Esophagus muscularis mucosa (tissue), 4 donors: ENCODE measurements at regions not wholly inside any gene's neighbourhood (a gene's known extent, or its start where the extent isn't known, plus 50 kb on each side); places are given as distances from the start of the nearest gene placed in this dataset.
A peak's percentile ranks its signal among the peaks of the same experiment; 100 is the strongest.
"Not testable (repeated sequence)": the region's sequence is repeated elsewhere in the genome, so short reads cannot be mapped to it uniquely, and the experiment has no call there.

Experiments used
- DNase-seq: peaks from one replicate; pipeline ENCODE4 v3.0.0-alpha.2; 2017; ENCODE audit errors: extremely low spot score
- H3K27ac ChIP-seq, 4 donors: fragments of 200-600 bp; sonication (generic); replicated peaks in 1 of 4; 1 replicate in 3 of 4; 2 replicates in 1 of 4; pipeline ENCODE4 v1.5.1; 2016 to 2019; ENCODE audit warnings: mild to moderate bottlenecking in 1 of 4
- H3K27me3 ChIP-seq, 4 donors: fragments of 200-600 bp; sonication (generic); one replicate each; pipeline versions ENCODE4 v1.5.1 to v1.6.0; 2016 to 2019
- H3K36me3 ChIP-seq, 4 donors: fragments of 200-600 bp; sonication (generic); one replicate each; pipeline ENCODE4 v1.5.1; 2016 to 2019
- H3K4me1 ChIP-seq, 4 donors: fragments of 200-600 bp; sonication (generic); one replicate each; pipeline ENCODE4 v1.5.1; 2016 to 2019
- H3K4me3 ChIP-seq, 4 donors: fragments of 200-600 bp; sonication (generic); 1 replicate in 2 of 4; 2 replicates in 2 of 4; pipeline ENCODE4 v1.5.1; 2016 to 2019; ENCODE audit warnings: mild to moderate bottlenecking in 4 of 4, moderate library complexity in 1 of 4
- H3K9me3 ChIP-seq, 4 donors: fragments of 200-600 bp; sonication (generic); 1 replicate in 3 of 4; 2 replicates in 1 of 4; pipeline ENCODE4 v1.5.1; 2016 to 2019
- CTCF ChIP-seq, 3 experiments: fragments of 200-600 bp in 2 of 3; fragments of 450-650 bp in 1 of 3; sonication (generic) in 2 of 3; IDR thresholded peaks; one replicate each; pipeline ENCODE4 v1.5.1; 2017 to 2019; ENCODE audit warnings: antibody characterized with exemption in 3 of 3, mild to moderate bottlenecking in 2 of 3, moderate library complexity in 1 of 3
- EP300 ChIP-seq: sonication (generic); formaldehyde crosslinking; IDR thresholded peaks from one replicate; pipeline ENCODE4 v1.6.1; 2017; ENCODE audit warnings: antibody characterized with exemption
- POLR2A ChIP-seq: fragments of 450-650 bp; IDR thresholded peaks from one replicate; pipeline ENCODE4 v1.6.1; 2017; ENCODE audit warnings: antibody characterized with exemption, moderate library complexity, mild to moderate bottlenecking, low read depth
- POLR2AphosphoS5 ChIP-seq, 2 donors: sonication (generic); formaldehyde crosslinking; IDR thresholded peaks; one replicate each; pipeline ENCODE4 v1.6.1; 2017; ENCODE audit warnings: antibody characterized with exemption in 2 of 2
- WGBS: methylation state at CpG from one replicate; pipeline ENCODE4 v1.1.5; 2018; 5-methylcytosine and 5-hydroxymethylcytosine counted together
- intact Hi-C: fragments of 100-400 bp; cut with DNase I; formaldehyde crosslinking; loops from one replicate; pipeline ENCODE4 v1.15.1; 2023

- Histone ChIP-seq H3K27ac (no peak overlapping the region), H3K27me3 (no peaks in the 10 kb centered on the region), H3K9me3 (no peaks in the 10 kb centered on the region), H3K4me3 (no peak overlapping the region), H3K36me3 (no peaks in the 10 kb centered on the region), H3K4me1 (peaks cover 8 to 11% (median 10%) of the 10 kb centered on the region in 4 donors)
- 20% methylated on average over 1 of the region's 1 CpG for WGBS
- TF ChIP-seq CTCF (IDR thresholded peaks at IDR 0.05) = no peak
- no peak for TF ChIP-seq POLR2A
- TF ChIP-seq EP300 = no peak
- TF ChIP-seq POLR2AphosphoS5 (IDR thresholded peaks at IDR 0.05) = no peak
- DNase-seq = no peak
- intact Hi-C loops = no loop called here
Observed at GRCh38 chr3:139227165-139227564, 116.7 kb upstream of the MRPS22 start.

- no peaks in the 10 kb centered on the region for H3K9me3 ChIP-seq
- no peak overlapping the region for H3K27ac ChIP-seq
- H3K4me1 ChIP-seq = peaks cover 8 to 11% (median 10%) of the 10 kb centered on the region in 4 donors
- H3K4me3 ChIP-seq = no peak overlapping the region
- H3K36me3 ChIP-seq = no peaks in the 10 kb centered on the region
- peak; percentile 62 for DNase-seq
- intact Hi-C loops = no loop called here
- TF ChIP-seq EP300 (no peak), CTCF (IDR thresholded peaks at IDR 0.05) (no peak), POLR2A (no peak), POLR2AphosphoS5 (IDR thresholded peaks at IDR 0.05) (no peak)
- H3K27me3 ChIP-seq = no peaks in the 10 kb centered on the region
- 76% methylated on average over 4 of the region's 4 CpGs for WGBS
Observed at GRCh38 chr3:139227827-139228226, 116.0 kb upstream of the MRPS22 start.

GRCh38 chr3:139230391-139230790, 113.4 kb upstream of the MRPS22 start:
- no peak overlapping the region for H3K27ac ChIP-seq
- H3K4me1 ChIP-seq = peaks cover 8 to 11% (median 10%) of the 10 kb centered on the region in 4 donors
- TF ChIP-seq EP300 = no peak
- no peak for TF ChIP-seq CTCF (IDR thresholded peaks at IDR 0.05)
- no peak for TF ChIP-seq POLR2AphosphoS5 (IDR thresholded peaks at IDR 0.05)
- TF ChIP-seq POLR2A = no peak
- WGBS = 88% methylated on average over 8 of the region's 8 CpGs
- DNase-seq = no peak
- no peak overlapping the region for H3K4me3 ChIP-seq
- intact Hi-C loops = no loop called here
- no peaks in the 10 kb centered on the region for H3K27me3 ChIP-seq
- no peaks in the 10 kb centered on the region for H3K9me3 ChIP-seq
- H3K36me3 ChIP-seq = no peaks in the 10 kb centered on the region

- 80% methylated on average over 5 of the region's 5 CpGs for WGBS
- no peak overlapping the region for H3K4me3 ChIP-seq
- no peaks in the 10 kb centered on the region for H3K9me3 ChIP-seq
- intact Hi-C loops = no loop called here
- TF ChIP-seq POLR2A (no peak), POLR2AphosphoS5 (IDR thresholded peaks at IDR 0.05) (no peak), EP300 (no peak)
- no peaks in the 10 kb centered on the region for H3K36me3 ChIP-seq
- H3K4me1 ChIP-seq = peaks cover 5 to 7% (median 6%) of the 10 kb centered on the region in 4 donors
- no peak overlapping the region for H3K27ac ChIP-seq
- no peaks in the 10 kb centered on the region for H3K27me3 ChIP-seq
- peak; percentile 90 for DNase-seq
Observed at GRCh38 chr3:139231555-139232281, 112.1 kb upstream of the MRPS22 start.

- intact Hi-C loops, DNase-seq, H3K27ac ChIP-seq, H3K9me3 ChIP-seq, H3K27me3 ChIP-seq, H3K36me3 ChIP-seq, H3K4me3 ChIP-seq, H3K4me1 ChIP-seq: not testable (repeated sequence)
- 88% methylated on average over 3 of the region's 3 CpGs for WGBS
Observed at GRCh38 chr3:139232341-139232740, 111.5 kb upstream of the MRPS22 start.

GRCh38 chr3:139234491-139234890, 109.3 kb upstream of the MRPS22 start:
- Histone ChIP-seq H3K4me1 (no peaks in the 10 kb centered on the region), H3K9me3 (no peaks in the 10 kb centered on the region), H3K27me3 (peaks cover 0 to 4% (median 0%) of the 10 kb centered on the region in 4 donors), H3K4me3 (no peak overlapping the region), H3K27ac (no peak overlapping the region), H3K36me3 (no peaks in the 10 kb centered on the region)
- TF ChIP-seq POLR2AphosphoS5 (IDR thresholded peaks at IDR 0.05) = no peak
- no peak for TF ChIP-seq POLR2A
- TF ChIP-seq EP300 = no peak
- no peak for TF ChIP-seq CTCF (IDR thresholded peaks at IDR 0.05)
- intact Hi-C loops = no loop called here
- WGBS = 88% methylated on average over 3 of the region's 3 CpGs
- DNase-seq = no peak
